OCI-LY3 (cell line): ENCODE measurements at regions not wholly inside any gene's neighbourhood (a gene's known extent, or its start where the extent isn't known, plus 50 kb on each side); places are given as distances from the start of the nearest gene placed in this dataset.
"Not testable (repeated sequence)": the region's sequence is repeated elsewhere in the genome, so short reads cannot be mapped to it uniquely, and the experiment has no call there.

Source experiments
- H2AFZ ChIP-seq: fragments of 200-600, 300-600 bp; shearing (Covaris generic); 2 replicates; pipeline ENCODE4 v1.6.0; 2014; ENCODE audit warnings: antibody characterized with exemption, low read depth, low read length
- H3K27ac ChIP-seq: fragments of 200-600, 300-600 bp; sonication (generic); 2 replicates; pipeline ENCODE4 v1.5.1; 2014; ENCODE audit warnings: mild to moderate bottlenecking, low read length, moderate library complexity, mixed read lengths
- H3K27me3 ChIP-seq: fragments of 200-600, 300-600 bp; sonication (generic); 2 replicates; pipeline ENCODE4 v1.6.1; 2014; ENCODE audit warnings: low read depth, low read length, mixed read lengths
- H3K36me3 ChIP-seq: fragments of 200-600, 300-600 bp; sonication (generic); replicated peaks from 2 replicates; pipeline ENCODE3; 2014; ENCODE audit warnings: low read depth, low read length, mixed read lengths
- H3K4me1 ChIP-seq: fragments of 300-600, 200-600 bp; sonication (generic); 2 replicates; pipeline ENCODE4 v1.6.1; 2014; ENCODE audit warnings: low read length, mixed read lengths
- H3K4me2 ChIP-seq: fragments of 200-600, 300-600 bp; sonication (generic); 2 replicates; pipeline ENCODE4 v1.6.1; 2014; ENCODE audit warnings: low read length, mixed read lengths
- H3K4me3 ChIP-seq: fragments of 300-600, 200-600 bp; sonication (generic); 2 replicates; pipeline ENCODE4 v1.5.1; 2014; ENCODE audit warnings: antibody characterized with exemption, mild to moderate bottlenecking, low read length, moderate library complexity
- H3K79me2 ChIP-seq: fragments of 300-600, 200-600 bp; shearing (Covaris generic); 2 replicates; pipeline ENCODE4 v1.6.1; 2014; ENCODE audit warnings: mild to moderate bottlenecking, low read length, mixed read lengths
- H3K9ac ChIP-seq: fragments of 300-600, 200-600 bp; shearing (Covaris generic); 2 replicates; pipeline ENCODE4 v1.6.0; 2014; ENCODE audit warnings: mild to moderate bottlenecking, low read length, moderate library complexity
- H3K9me3 ChIP-seq: fragments of 200-600, 300-600 bp; shearing (Covaris generic); 2 replicates; pipeline ENCODE4 v1.6.1; 2014; ENCODE audit warnings: low read length, mixed read lengths; ENCODE audit not compliant: insufficient read depth
- H4K20me1 ChIP-seq: fragments of 200-600, 300-600 bp; sonication (generic); 2 replicates; pipeline ENCODE4 v1.6.1; 2016; ENCODE audit warnings: low read length, mixed read lengths; ENCODE audit not compliant: insufficient read depth
- CTCF ChIP-seq: fragments of 200-600, 300-600 bp; sonication (generic); IDR thresholded peaks from 2 replicates; pipeline ENCODE4 v1.5.1; 2014; ENCODE audit warnings: antibody characterized with exemption, low read length, low read depth
- EZH2phosphoT487 ChIP-seq: fragments of 200-600 bp; shearing (Covaris generic); IDR thresholded peaks from 2 replicates; pipeline ENCODE4 v1.6.1; 2018; ENCODE audit warnings: antibody characterized with exemption, mixed run types, low read depth

GRCh38 chr10:8674230-8674629 lies 619.7 kb downstream of the GATA3 start:
- TF ChIP-seq EZH2phosphoT487 (no peak), CTCF (no peak)
- Histone ChIP-seq H3K9me3 (no peaks in the 10 kb centered on the region), H3K4me2 (no peak overlapping the region), H4K20me1 (no peaks in the 10 kb centered on the region), H3K27me3 (no peaks in the 10 kb centered on the region), H3K4me3 (no peak overlapping the region), H3K79me2 (no peaks in the 10 kb centered on the region), H3K9ac (no peak overlapping the region), H3K36me3 (no peaks in the 10 kb centered on the region), H3K27ac (no peak overlapping the region), H3K4me1 (no peaks in the 10 kb centered on the region), H2AFZ (no peak overlapping the region)

- H3K9ac ChIP-seq: no peak overlapping the region
- H3K79me2 ChIP-seq: no peaks in the 10 kb centered on the region
- H3K36me3 ChIP-seq: no peaks in the 10 kb centered on the region
- no peak overlapping the region for H2AFZ ChIP-seq
- H3K9me3 ChIP-seq: no peaks in the 10 kb centered on the region
- H3K4me3 ChIP-seq: no peak overlapping the region
- H4K20me1 ChIP-seq: no peaks in the 10 kb centered on the region
- no peaks in the 10 kb centered on the region for H3K4me1 ChIP-seq
- no peak overlapping the region for H3K27ac ChIP-seq
- TF ChIP-seq EZH2phosphoT487 (no peak), CTCF (no peak)
- H3K27me3 ChIP-seq: no peaks in the 10 kb centered on the region
- no peak overlapping the region for H3K4me2 ChIP-seq
Observed at GRCh38 chr10:8677642-8678041, 623.2 kb downstream of the GATA3 start.

GRCh38 chr10:8684916-8685315 lies 630.4 kb downstream of the GATA3 start:
- H3K27me3 ChIP-seq, H2AFZ ChIP-seq, H4K20me1 ChIP-seq, H3K4me1 ChIP-seq, H3K4me2 ChIP-seq, H3K36me3 ChIP-seq, H3K9me3 ChIP-seq, H3K9ac ChIP-seq, H3K4me3 ChIP-seq, H3K27ac ChIP-seq, H3K79me2 ChIP-seq: not testable (repeated sequence)

GRCh38 chr10:8688881-8689280 lies 634.4 kb downstream of the GATA3 start:
- Histone ChIP-seq H3K27me3 (no peaks in the 10 kb centered on the region), H3K36me3 (no peaks in the 10 kb centered on the region), H2AFZ (no peak overlapping the region), H3K27ac (no peak overlapping the region), H3K4me3 (no peak overlapping the region), H4K20me1 (no peaks in the 10 kb centered on the region), H3K9me3 (no peaks in the 10 kb centered on the region), H3K9ac (no peak overlapping the region), H3K4me1 (no peaks in the 10 kb centered on the region), H3K79me2 (no peaks in the 10 kb centered on the region), H3K4me2 (no peak overlapping the region)
- no peak for TF ChIP-seq CTCF
- no peak for TF ChIP-seq EZH2phosphoT487

- Histone ChIP-seq H3K4me3 (no peak overlapping the region), H4K20me1 (no peaks in the 10 kb centered on the region), H3K4me1 (no peaks in the 10 kb centered on the region), H3K9ac (no peak overlapping the region), H3K27ac (no peak overlapping the region), H3K4me2 (no peak overlapping the region), H3K27me3 (no peaks in the 10 kb centered on the region), H2AFZ (no peak overlapping the region), H3K79me2 (no peaks in the 10 kb centered on the region), H3K36me3 (no peaks in the 10 kb centered on the region), H3K9me3 (no peaks in the 10 kb centered on the region)
- TF ChIP-seq EZH2phosphoT487: no peak
- no peak for TF ChIP-seq CTCF
Observed at GRCh38 chr10:8691498-8692017, 637.1 kb downstream of the GATA3 start.

GRCh38 chr10:8693635-8694034 lies 639.1 kb downstream of the GATA3 start:
- not testable (repeated sequence) for H3K4me3 ChIP-seq, H2AFZ ChIP-seq, H3K27me3 ChIP-seq, H3K4me2 ChIP-seq, H3K4me1 ChIP-seq, H3K9ac ChIP-seq, H4K20me1 ChIP-seq, H3K9me3 ChIP-seq, H3K79me2 ChIP-seq, H3K36me3 ChIP-seq, H3K27ac ChIP-seq
